ENCODE measurements at regions not wholly inside any gene's neighbourhood (a gene's known extent, or its start where the extent isn't known, plus 50 kb on each side); places are given as distances from the start of the nearest gene placed in this dataset.
A peak's percentile ranks its signal among the peaks of the same experiment; 100 is the strongest.
"Not testable (repeated sequence)": the region's sequence is repeated elsewhere in the genome, so short reads cannot be mapped to it uniquely, and the experiment has no call there.

GRCh38 chrX:121574384-121574783 is 527.0 kb downstream of the GLUD2 start:
- in situ Hi-C loops (cut with MboI; ENCODE audit: low pct_unique_long_range_greater_than_20kb, low sequenced_read_pairs); DNase-seq: not testable (repeated sequence)

- in situ Hi-C loops (cut with MboI; ENCODE audit: low pct_unique_long_range_greater_than_20kb, low sequenced_read_pairs): no loop called here
- DNase-seq: peak; percentile 17
Observed at GRCh38 chrX:121579016-121579760, 531.8 kb downstream of the GLUD2 start.

- no peak for DNase-seq
- in situ Hi-C loops (cut with MboI; ENCODE audit: low pct_unique_long_range_greater_than_20kb, low sequenced_read_pairs): no loop called here
Observed at GRCh38 chrX:121581885-121582284, 534.5 kb downstream of the GLUD2 start.

GRCh38 chrX:121585626-121586025 is 538.2 kb downstream of the GLUD2 start:
- in situ Hi-C loops (cut with MboI; ENCODE audit: low pct_unique_long_range_greater_than_20kb, low sequenced_read_pairs): no loop called here
- DNase-seq: no peak

- in situ Hi-C loops (cut with MboI; ENCODE audit: low pct_unique_long_range_greater_than_20kb, low sequenced_read_pairs): no loop called here
- no peak for DNase-seq
Observed at GRCh38 chrX:121592884-121593283, 545.5 kb downstream of the GLUD2 start.

GRCh38 chrX:121598356-121598755 is 550.9 kb downstream of the GLUD2 start:
- DNase-seq: no peak
- in situ Hi-C loops (cut with MboI; ENCODE audit: low pct_unique_long_range_greater_than_20kb, low sequenced_read_pairs): no loop called here

GRCh38 chrX:121635141-121635540 is 587.7 kb downstream of the GLUD2 start:
- no peak for DNase-seq
- in situ Hi-C loops (cut with MboI; ENCODE audit: low pct_unique_long_range_greater_than_20kb, low sequenced_read_pairs): no loop called here

GRCh38 chrX:121639781-121640180 is 592.4 kb downstream of the GLUD2 start:
- no peak for DNase-seq
- in situ Hi-C loops (cut with MboI; ENCODE audit: low pct_unique_long_range_greater_than_20kb, low sequenced_read_pairs): no loop called here

- no peak for DNase-seq
- in situ Hi-C loops (cut with MboI; ENCODE audit: low pct_unique_long_range_greater_than_20kb, low sequenced_read_pairs): no loop called here
Observed at GRCh38 chrX:121641560-121641959, 594.1 kb downstream of the GLUD2 start.

- in situ Hi-C loops (cut with MboI; ENCODE audit: low pct_unique_long_range_greater_than_20kb, low sequenced_read_pairs): no loop called here
- DNase-seq: no peak
Observed at GRCh38 chrX:121642415-121642814, 595.0 kb downstream of the GLUD2 start.

GRCh38 chrX:121649417-121649816 is 602.0 kb downstream of the GLUD2 start:
- in situ Hi-C loops (cut with MboI; ENCODE audit: low pct_unique_long_range_greater_than_20kb, low sequenced_read_pairs): no loop called here
- DNase-seq: no peak

- in situ Hi-C loops (cut with MboI; ENCODE audit: low pct_unique_long_range_greater_than_20kb, low sequenced_read_pairs): no loop called here
- DNase-seq: no peak
Observed at GRCh38 chrX:121655276-121655675, 607.9 kb downstream of the GLUD2 start.

GRCh38 chrX:121666171-121666570 is 618.8 kb downstream of the GLUD2 start:
- in situ Hi-C loops (cut with MboI; ENCODE audit: low pct_unique_long_range_greater_than_20kb, low sequenced_read_pairs): no loop called here
- peak; percentile 78 for DNase-seq

- in situ Hi-C loops (cut with MboI; ENCODE audit: low pct_unique_long_range_greater_than_20kb, low sequenced_read_pairs): no loop called here
- no peak for DNase-seq
Observed at GRCh38 chrX:121671649-121672048, 624.2 kb downstream of the GLUD2 start.

- in situ Hi-C loops (cut with MboI; ENCODE audit: low pct_unique_long_range_greater_than_20kb, low sequenced_read_pairs): not testable (repeated sequence)
Observed at GRCh38 chrX:121709236-121709635, 661.8 kb downstream of the GLUD2 start.

GRCh38 chrX:121733514-121733913 is 686.1 kb downstream of the GLUD2 start:
- no peak for DNase-seq
- in situ Hi-C loops (cut with MboI; ENCODE audit: low pct_unique_long_range_greater_than_20kb, low sequenced_read_pairs): no loop called here

More at GRCh38 chrX:121709236-121709635, 661.8 kb downstream of the GLUD2 start:
- DNase-seq: not testable (repeated sequence)

- in situ Hi-C loops (cut with MboI; ENCODE audit: low pct_unique_long_range_greater_than_20kb, low sequenced_read_pairs): no loop called here
- no peak for DNase-seq
Observed at GRCh38 chrX:121746105-121746504, 698.7 kb downstream of the GLUD2 start.

GRCh38 chrX:121753602-121754001 is 706.2 kb downstream of the GLUD2 start:
- in situ Hi-C loops (cut with MboI; ENCODE audit: low pct_unique_long_range_greater_than_20kb, low sequenced_read_pairs); DNase-seq: not testable (repeated sequence)

GRCh38 chrX:121754301-121754700 is 706.9 kb downstream of the GLUD2 start:
- in situ Hi-C loops (cut with MboI; ENCODE audit: low pct_unique_long_range_greater_than_20kb, low sequenced_read_pairs): no loop called here
- DNase-seq: no peak

- in situ Hi-C loops (cut with MboI; ENCODE audit: low pct_unique_long_range_greater_than_20kb, low sequenced_read_pairs): no loop called here
- DNase-seq: peak; percentile 28
Observed at GRCh38 chrX:121755541-121755940, 708.1 kb downstream of the GLUD2 start.

- DNase-seq: no peak
- in situ Hi-C loops (cut with MboI; ENCODE audit: low pct_unique_long_range_greater_than_20kb, low sequenced_read_pairs): no loop called here
Observed at GRCh38 chrX:121761845-121762244, 714.4 kb downstream of the GLUD2 start.

All from KBM-7 (cell line).